ENCODE measurements at regions not wholly inside any gene's neighbourhood (a gene's known extent, or its start where the extent isn't known, plus 50 kb on each side); places are given as distances from the start of the nearest gene placed in this dataset.

DNA sequence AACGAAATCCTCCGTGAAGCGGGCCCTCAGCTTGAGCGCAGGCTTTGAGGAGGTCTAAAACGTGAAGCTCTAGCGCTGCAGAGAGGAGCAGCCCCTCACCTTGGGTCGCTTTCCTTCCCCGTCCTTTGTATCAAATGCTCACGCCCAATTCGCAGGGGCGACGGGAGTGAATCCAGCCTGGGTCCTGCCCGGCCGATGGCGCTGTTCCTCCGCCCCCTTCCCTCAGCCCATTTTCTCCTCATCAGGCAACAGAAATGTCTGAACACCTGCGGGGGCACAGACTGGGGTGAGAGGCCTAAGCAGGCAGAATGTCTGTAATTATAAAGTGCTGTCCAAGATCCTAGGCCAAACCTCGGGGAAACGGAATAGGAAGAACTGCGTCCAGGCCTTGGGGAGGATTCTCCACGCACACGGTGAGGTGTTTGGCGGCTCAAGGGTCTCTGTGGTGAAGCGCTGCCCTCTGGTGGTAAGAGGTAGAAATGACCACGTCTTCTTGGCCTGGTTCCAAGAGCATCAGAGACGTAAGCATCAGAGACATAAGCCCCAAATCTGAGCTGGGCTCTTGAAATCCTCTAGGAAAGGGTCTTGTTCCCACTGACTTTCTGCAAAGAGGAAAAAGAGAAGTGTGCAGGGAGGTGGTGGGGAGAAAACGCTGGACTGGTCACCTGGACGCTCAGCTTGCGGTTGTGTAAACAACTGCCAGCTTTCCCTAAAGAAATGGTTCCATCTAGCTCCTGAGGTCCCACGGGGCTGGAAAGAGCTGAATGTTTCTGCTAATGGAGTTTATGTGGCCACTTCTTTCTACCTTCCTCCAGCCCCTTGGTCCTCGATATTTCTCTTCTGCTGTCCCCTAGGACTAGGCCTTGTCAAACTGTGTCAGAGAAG is 92.1 kb upstream of the CD53 start:
- Mint-ChIP-seq H3K27me3 (peaks cover 0 to 28% (median 0%) of the 10 kb centered on the region in 5 donors), H3K36me3 (peaks cover 0 to 9% (median 0%) of the 10 kb centered on the region in 5 donors), H3K4me1 (peaks cover 18 to 54% (median 45%) of the 10 kb centered on the region in 7 donors), H3K4me3 (peak overlapping the region in 5 of 10 donors; percentile 29 to 61 (median 42)), H3K27ac (peak overlapping the region in 5 of 9 donors; percentile 2 to 82 (median 34)), H3K9me3 (peaks cover 0 to 2% (median 0%) of the 10 kb centered on the region in 11 donors)
- DNase-seq (peak; percentile 48 to 83 (median 74)), ATAC-seq (peak; percentile 88)
- H3K27me3 ChIP-seq (ENCODE audit: control insufficient read depth in 2 of 2, insufficient read depth in 2 of 2, low read length in 2 of 2), result no peaks in the 10 kb centered on the region
- no peak overlapping the region for H3K4me3 ChIP-seq (ENCODE audit: low read length)
- no peak overlapping the region for H3K27ac ChIP-seq (ENCODE audit: low read depth, low read length)
- POLR2A ChIA-PET, result interaction anchor here (0.7 to 1.5 kb wide), 2 partner anchors 7 to 162 kb away, joined by 3 to 4 read pairs; no protein-coding TSS in a partner anchor
- H3K36me3 ChIP-seq (ENCODE audit: control insufficient read depth in 2 of 3, insufficient read depth in 3 of 3, low read length in 3 of 3), result no peaks in the 10 kb centered on the region
- no peaks in the 10 kb centered on the region for H3K9me3 ChIP-seq (ENCODE audit: control insufficient read depth in 2 of 3, low read length in 3 of 3)
- intact Hi-C loops (cut with micrococcal nuclease), result loop anchor here (2.0 to 5.0 kb wide), 7 partner anchors 109 to 574 kb away; partner anchors contain the start of gene KCNA3 (in 1 of the 2)
- CTCF ChIA-PET, result interaction anchor here (0.6 to 9.0 kb wide), 16 partner anchors 15 to 228 kb away, joined by 3 to 104 read pairs (median 4); no protein-coding TSS in a partner anchor
- H3K4me1 ChIP-seq (ENCODE audit: control insufficient read depth in 2 of 2, insufficient read depth in 2 of 2, low read length in 2 of 2), result peaks cover 31 to 40% of the 10 kb centered on the region in 2 donors

DNA sequence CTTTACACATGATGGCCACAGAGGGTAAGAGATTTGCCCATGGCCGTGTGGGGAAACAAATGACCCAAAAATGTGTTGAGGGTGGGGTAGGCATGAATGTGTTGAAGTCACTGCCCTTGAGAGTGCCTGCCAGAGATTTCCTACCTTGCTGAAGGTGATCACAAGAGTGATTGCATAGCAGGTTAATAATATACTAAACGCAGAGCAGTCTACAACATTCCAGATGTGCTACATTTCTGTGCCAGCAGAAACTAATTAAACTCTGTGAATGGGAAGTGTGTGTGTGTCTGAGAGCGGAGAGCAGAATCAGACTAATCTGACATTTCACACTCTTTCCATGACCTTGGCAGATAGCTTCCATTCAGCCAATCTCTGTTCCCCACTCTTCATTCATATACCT is 93.3 kb upstream of the CD53 start:
- Mint-ChIP-seq H3K36me3 (no peaks in the 10 kb centered on the region), H3K9me3 (no peaks in the 10 kb centered on the region), H3K27ac (no peak overlapping the region), H3K4me1 (peaks cover 8 to 42% (median 33%) of the 10 kb centered on the region in 7 donors), H3K27me3 (peaks cover 0 to 28% (median 0%) of the 10 kb centered on the region in 5 donors), H3K4me3 (no peak overlapping the region)
- H3K27me3 ChIP-seq (ENCODE audit: control insufficient read depth in 2 of 2, insufficient read depth in 2 of 2, low read length in 2 of 2), result no peaks in the 10 kb centered on the region
- ChIA-PET POLR2A (interaction anchor here (0.9 to 1.5 kb wide), 3 partner anchors 14 to 183 kb away, joined by 3 to 4 read pairs (median 3); no protein-coding TSS in a partner anchor), CTCF (interaction anchor here (1.8 to 9.0 kb wide), 4 partner anchors 14 to 212 kb away, joined by 7 to 104 read pairs (median 36); no protein-coding TSS in a partner anchor)
- no peaks in the 10 kb centered on the region for H3K36me3 ChIP-seq (ENCODE audit: control insufficient read depth in 2 of 3, insufficient read depth in 3 of 3, low read length in 3 of 3)
- peaks cover 22 to 28% of the 10 kb centered on the region in 2 donors for H3K4me1 ChIP-seq (ENCODE audit: control insufficient read depth in 2 of 2, insufficient read depth in 2 of 2, low read length in 2 of 2)
- ATAC-seq (no peak), DNase-seq (no peak)
- no peak overlapping the region for H3K27ac ChIP-seq (ENCODE audit: low read depth, low read length)
- intact Hi-C loops (cut with micrococcal nuclease), result loop anchor here (2.0 to 5.0 kb wide), 7 partner anchors 107 to 572 kb away; partner anchors contain the start of gene KCNA3 (in 1 of the 2)
- no peak overlapping the region for H3K4me3 ChIP-seq (ENCODE audit: low read length)
- H3K9me3 ChIP-seq (ENCODE audit: control insufficient read depth in 2 of 3, low read length in 3 of 3), result no peaks in the 10 kb centered on the region

DNA sequence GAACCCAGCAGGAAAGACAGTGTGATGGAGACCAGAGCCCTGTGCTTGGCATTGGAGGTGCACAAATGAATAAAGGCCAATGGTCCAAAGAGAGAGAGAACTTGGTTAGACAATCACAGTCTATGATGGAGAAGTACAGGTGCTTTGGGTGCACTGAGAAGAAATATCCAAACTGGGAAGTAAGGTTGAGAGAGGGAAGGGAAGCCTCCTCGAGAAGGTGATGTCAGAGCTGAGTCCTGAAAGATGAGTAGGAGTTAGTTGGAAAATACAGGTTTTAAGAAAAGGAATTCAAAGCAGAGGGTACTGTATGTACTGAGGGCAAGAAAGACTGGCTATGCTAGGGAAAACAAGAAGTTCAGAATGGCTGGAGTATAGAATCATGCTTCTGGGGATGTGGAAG is 94.1 kb upstream of the CD53 start:
- Mint-ChIP-seq H3K4me3 (no peak overlapping the region), H3K36me3 (no peaks in the 10 kb centered on the region), H3K27me3 (peaks cover 0 to 36% (median 2%) of the 10 kb centered on the region in 5 donors), H3K9me3 (no peaks in the 10 kb centered on the region), H3K27ac (peak overlapping the region in 1 of 9 donors; percentile 5), H3K4me1 (peaks cover 3 to 34% (median 25%) of the 10 kb centered on the region in 7 donors)
- intact Hi-C loops (cut with micrococcal nuclease), result no loop called here
- Histone ChIP-seq H3K27ac (ENCODE audit: low read depth, low read length) (no peak overlapping the region), H3K4me3 (ENCODE audit: low read length) (no peak overlapping the region), H3K27me3 (ENCODE audit: control insufficient read depth in 2 of 2, insufficient read depth in 2 of 2, low read length in 2 of 2) (no peaks in the 10 kb centered on the region), H3K36me3 (ENCODE audit: control insufficient read depth in 2 of 3, insufficient read depth in 3 of 3, low read length in 3 of 3) (no peaks in the 10 kb centered on the region), H3K4me1 (ENCODE audit: control insufficient read depth in 2 of 2, insufficient read depth in 2 of 2, low read length in 2 of 2) (peaks cover 19 to 21% of the 10 kb centered on the region in 2 donors), H3K9me3 (ENCODE audit: control insufficient read depth in 2 of 3, low read length in 3 of 3) (no peaks in the 10 kb centered on the region)
- ATAC-seq (no peak), DNase-seq (no peak)
- CTCF ChIA-PET, result interaction anchor here (7.4 kb wide), 1 partner anchor 13 kb away, joined by 63 read pairs; no protein-coding TSS in a partner anchor
- POLR2A ChIA-PET, result interaction anchor here (1.3 to 1.4 kb wide), 2 partner anchors 13 to 159 kb away, joined by 3 read pairs; no protein-coding TSS in a partner anchor

DNA sequence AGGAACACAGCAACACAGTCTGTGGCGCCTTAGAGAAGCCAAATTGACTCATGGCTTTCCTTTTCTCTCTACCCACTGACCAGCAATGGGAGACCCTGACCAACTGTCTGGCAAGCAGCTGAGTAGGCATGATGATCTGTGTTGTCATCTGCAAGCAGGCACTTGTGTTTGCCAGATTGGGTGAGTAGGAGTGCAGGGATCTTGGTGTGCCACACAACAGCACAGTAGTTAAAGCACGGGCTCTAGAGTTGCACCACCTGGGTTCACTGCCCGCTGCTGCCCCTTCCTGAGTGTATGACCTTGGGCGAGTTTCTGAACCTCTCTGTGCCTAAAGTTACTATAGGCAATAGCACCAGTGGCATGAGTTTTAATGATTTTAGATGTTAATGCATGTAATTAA is 95.7 kb upstream of the CD53 start:
- Mint-ChIP-seq H3K27ac (no peak overlapping the region), H3K4me1 (peaks cover 1 to 19% (median 11%) of the 10 kb centered on the region in 7 donors), H3K27me3 (peaks cover 0 to 48% (median 8%) of the 10 kb centered on the region in 5 donors), H3K4me3 (no peak overlapping the region), H3K36me3 (no peaks in the 10 kb centered on the region), H3K9me3 (no peaks in the 10 kb centered on the region)
- intact Hi-C loops (cut with micrococcal nuclease), result no loop called here
- no peaks in the 10 kb centered on the region for H3K36me3 ChIP-seq (ENCODE audit: control insufficient read depth in 2 of 3, insufficient read depth in 3 of 3, low read length in 3 of 3)
- H3K4me3 ChIP-seq (ENCODE audit: low read length), result no peak overlapping the region
- H3K4me1 ChIP-seq (ENCODE audit: control insufficient read depth in 2 of 2, insufficient read depth in 2 of 2, low read length in 2 of 2), result peaks cover 8 to 10% of the 10 kb centered on the region in 2 donors
- H3K27me3 ChIP-seq (ENCODE audit: control insufficient read depth in 2 of 2, insufficient read depth in 2 of 2, low read length in 2 of 2), result no peaks in the 10 kb centered on the region
- DNase-seq, result no peak
- no peaks in the 10 kb centered on the region for H3K9me3 ChIP-seq (ENCODE audit: control insufficient read depth in 2 of 3, low read length in 3 of 3)
- no peak for ATAC-seq
- ChIA-PET POLR2A (no interaction called here), CTCF (interaction anchor here (0.9 kb wide), 1 partner anchor 139 kb away, joined by 3 read pairs; no protein-coding TSS in a partner anchor)
- H3K27ac ChIP-seq (ENCODE audit: low read depth, low read length), result no peak overlapping the region

DNA sequence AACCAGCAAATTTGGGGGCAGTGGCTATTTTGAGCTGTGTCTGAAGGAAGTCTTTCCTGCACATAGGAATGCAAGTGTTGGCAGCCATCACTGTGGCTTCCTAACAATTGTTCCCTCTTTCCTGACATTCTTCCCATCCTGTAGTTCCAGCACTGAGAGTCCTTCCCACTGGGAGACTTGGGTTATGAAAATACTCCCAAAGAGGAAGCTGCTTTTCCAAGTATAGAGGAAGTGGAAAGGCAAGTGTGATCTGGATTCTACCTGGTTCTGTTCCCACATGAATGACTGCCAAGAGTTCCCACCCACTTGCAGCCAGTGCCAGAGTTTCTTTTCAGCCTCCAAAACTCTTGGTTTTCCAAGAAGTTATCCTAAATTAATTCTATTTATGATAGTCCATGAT is 98.5 kb upstream of the CD53 start:
- Mint-ChIP-seq H3K9me3 (no peaks in the 10 kb centered on the region), H3K36me3 (no peaks in the 10 kb centered on the region), H3K27ac (no peak overlapping the region), H3K4me3 (no peak overlapping the region), H3K27me3 (peaks cover 0 to 54% (median 8%) of the 10 kb centered on the region in 5 donors), H3K4me1 (peaks cover 0 to 6% (median 1%) of the 10 kb centered on the region in 7 donors)
- H3K4me3 ChIP-seq (ENCODE audit: low read length), result no peak overlapping the region
- intact Hi-C loops (cut with micrococcal nuclease), result no loop called here
- ChIA-PET POLR2A (no interaction called here), CTCF (interaction anchor here (0.7 to 2.0 kb wide), 3 partner anchors 13 to 155 kb away, joined by 3 to 8 read pairs (median 4); no protein-coding TSS in a partner anchor)
- no peaks in the 10 kb centered on the region for H3K27me3 ChIP-seq (ENCODE audit: control insufficient read depth in 2 of 2, insufficient read depth in 2 of 2, low read length in 2 of 2)
- ATAC-seq, result no peak
- no peak for DNase-seq
- H3K36me3 ChIP-seq (ENCODE audit: control insufficient read depth in 2 of 3, insufficient read depth in 3 of 3, low read length in 3 of 3), result no peaks in the 10 kb centered on the region
- no peaks in the 10 kb centered on the region for H3K4me1 ChIP-seq (ENCODE audit: control insufficient read depth in 2 of 2, insufficient read depth in 2 of 2, low read length in 2 of 2)
- H3K27ac ChIP-seq (ENCODE audit: low read depth, low read length), result no peak overlapping the region
- no peaks in the 10 kb centered on the region for H3K9me3 ChIP-seq (ENCODE audit: control insufficient read depth in 2 of 3, low read length in 3 of 3)

DNA sequence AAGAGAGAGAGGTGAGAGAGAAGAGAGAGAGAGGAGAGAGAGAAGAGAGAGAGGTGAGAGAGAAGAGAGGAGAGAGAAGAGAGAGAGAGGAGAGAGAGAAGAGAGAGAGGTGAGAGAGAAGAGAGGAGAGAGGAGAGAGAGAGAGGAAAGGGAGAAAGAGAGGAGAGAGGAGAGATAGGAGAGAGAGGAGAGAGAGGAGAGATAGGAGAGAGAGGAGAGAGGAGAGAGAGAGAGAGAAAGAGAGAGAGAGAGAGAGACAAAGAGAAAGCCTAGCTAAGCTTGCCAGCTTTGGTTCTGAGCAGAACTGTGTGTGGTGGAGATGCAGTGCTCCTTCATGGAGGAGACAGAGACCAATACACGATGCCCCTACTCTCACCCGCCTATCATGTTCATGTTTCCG is 99.1 kb upstream of the KCNA3 start:
- Histone ChIP-seq H3K36me3 (ENCODE audit: control insufficient read depth in 2 of 3, insufficient read depth in 3 of 3, low read length in 3 of 3) (no peaks in the 10 kb centered on the region), H3K4me1 (ENCODE audit: control insufficient read depth in 2 of 2, insufficient read depth in 2 of 2, low read length in 2 of 2) (no peaks in the 10 kb centered on the region), H3K9me3 (ENCODE audit: control insufficient read depth in 2 of 3, low read length in 3 of 3) (no peaks in the 10 kb centered on the region), H3K4me3 (ENCODE audit: low read length) (no peak overlapping the region), H3K27me3 (ENCODE audit: control insufficient read depth in 2 of 2, insufficient read depth in 2 of 2, low read length in 2 of 2) (no peaks in the 10 kb centered on the region), H3K27ac (ENCODE audit: low read depth, low read length) (no peak overlapping the region)
- ATAC-seq, result no peak
- ChIA-PET CTCF (interaction anchor here (1.8 to 2.3 kb wide), 3 partner anchors 9 to 154 kb away, joined by 4 to 10 read pairs (median 8); no protein-coding TSS in a partner anchor), POLR2A (no interaction called here)
- H3K4me1 Mint-ChIP-seq, result peaks cover 0 to 6% (median 1%) of the 10 kb centered on the region in 7 donors
- no peak overlapping the region for H3K4me3 Mint-ChIP-seq
- no peak for DNase-seq
- no peaks in the 10 kb centered on the region for H3K36me3 Mint-ChIP-seq
- H3K9me3 Mint-ChIP-seq, result no peaks in the 10 kb centered on the region
- H3K27ac Mint-ChIP-seq, result no peak overlapping the region
- peaks cover 0 to 54% (median 9%) of the 10 kb centered on the region in 5 donors for H3K27me3 Mint-ChIP-seq
- intact Hi-C loops (cut with micrococcal nuclease), result no loop called here

Measured in naive thymus-derived CD4-positive, alpha-beta T cell (primary cell).